Tibial artery (tissue), 4 donors: ENCODE measurements at regions not wholly inside any gene's neighbourhood (a gene's known extent, or its start where the extent isn't known, plus 50 kb on each side); places are given as distances from the start of the nearest gene placed in this dataset.

ENCODE experiments used
- DNase-seq, 2 donors: peaks; one replicate each; pipeline ENCODE4 v3.0.0-alpha.2; 2019
- H3K27ac ChIP-seq, 2 donors: fragments of 200-600 bp; sonication (generic) in 1 of 2; 1 replicate in 1 of 2; 2 replicates in 1 of 2; pipeline ENCODE4 v1.5.1; 2018 to 2019; ENCODE audit warnings: mild to moderate bottlenecking in 1 of 2
- H3K27me3 ChIP-seq, 2 donors: fragments of 200-600 bp; sonication (generic) in 1 of 2; one replicate each; pipeline versions ENCODE4 v1.5.1 to v1.6.0; 2016 to 2019
- H3K36me3 ChIP-seq, 3 donors: fragments of 200-600 bp; sonication (generic) in 2 of 3; one replicate each; pipeline ENCODE4 v1.5.1; 2016 to 2019; ENCODE audit warnings: mild to moderate bottlenecking in 2 of 3
- H3K4me1 ChIP-seq, 4 donors: fragments of 200-600 bp; sonication (generic) in 2 of 4; 1 replicate in 3 of 4; 2 replicates in 1 of 4; pipeline ENCODE4 v1.5.1; 2016 to 2019
- H3K4me3 ChIP-seq, 2 donors: fragments of 200-600 bp; sonication (generic) in 1 of 2; 1 replicate in 1 of 2; 2 replicates in 1 of 2; pipeline ENCODE4 v1.5.1; 2018 to 2019; ENCODE audit warnings: mild to moderate bottlenecking in 2 of 2
- H3K9me3 ChIP-seq, 3 donors: fragments of 200-600 bp; sonication (generic) in 1 of 3; one replicate each; pipeline ENCODE4 v1.5.1; 2016 to 2019
- CTCF ChIP-seq, 2 experiments: fragments of 200-600 bp in 1 of 2; fragments of 450-650 bp in 1 of 2; IDR thresholded peaks; one replicate each; pipeline ENCODE4 v1.5.1; 2017 to 2019; ENCODE audit warnings: antibody characterized with exemption in 2 of 2, mild to moderate bottlenecking in 1 of 2, moderate library complexity in 1 of 2
- intact Hi-C: fragments of 100-400 bp; cut with DNase I; formaldehyde crosslinking; loops from one replicate; pipeline ENCODE4 v1.15.0; 2023; ENCODE audit warnings: low total_unique reads

DNA sequence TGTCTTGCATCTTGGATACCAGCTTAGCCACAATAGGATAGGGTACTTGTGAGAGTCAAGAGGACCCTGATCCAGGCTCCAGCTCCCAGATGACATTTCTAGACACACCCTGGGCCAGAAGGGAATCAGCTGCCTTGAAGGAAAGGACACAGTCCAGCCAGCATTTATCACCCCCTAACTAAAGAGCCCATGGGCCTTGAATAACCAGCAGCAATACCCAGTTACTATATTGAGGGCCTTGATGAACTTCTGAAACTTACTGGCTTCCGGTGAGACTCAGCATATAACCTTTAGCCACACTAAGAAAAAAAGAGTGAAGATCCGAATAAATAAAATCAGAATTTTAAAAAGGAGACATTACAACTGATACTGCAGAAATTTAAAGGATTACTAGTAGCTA, 1135.4 kb downstream of the LRFN5 start:
- H3K36me3 ChIP-seq: no peaks in the 10 kb centered on the region
- no peaks in the 10 kb centered on the region for H3K4me1 ChIP-seq
- no peak overlapping the region for H3K27ac ChIP-seq
- intact Hi-C loops: no loop called here
- no peak for DNase-seq
- no peak overlapping the region for H3K4me3 ChIP-seq
- H3K9me3 ChIP-seq: no peaks in the 10 kb centered on the region
- no peak for TF ChIP-seq CTCF (IDR thresholded peaks at IDR 0.05)
- H3K27me3 ChIP-seq: no peaks in the 10 kb centered on the region

- intact Hi-C loops: no loop called here
These were observed 1129.7 kb downstream of the LRFN5 start for GRCh38 chr14:42736408-42736807.

GRCh38 chr14:42734041-42734440, 1127.4 kb downstream of the LRFN5 start:
- Histone ChIP-seq H3K27me3 (no peaks in the 10 kb centered on the region), H3K4me1 (no peaks in the 10 kb centered on the region), H3K27ac (no peak overlapping the region), H3K4me3 (no peak overlapping the region), H3K9me3 (no peaks in the 10 kb centered on the region), H3K36me3 (no peaks in the 10 kb centered on the region)
- DNase-seq: no peak
- TF ChIP-seq CTCF (IDR thresholded peaks at IDR 0.05): no peak
- intact Hi-C loops: no loop called here

More at GRCh38 chr14:42736408-42736807, 1129.7 kb downstream of the LRFN5 start:
- Histone ChIP-seq H3K36me3 (no peaks in the 10 kb centered on the region), H3K9me3 (no peaks in the 10 kb centered on the region), H3K27ac (no peak overlapping the region), H3K27me3 (no peaks in the 10 kb centered on the region), H3K4me1 (no peaks in the 10 kb centered on the region), H3K4me3 (no peak overlapping the region)
- no peak for TF ChIP-seq CTCF (IDR thresholded peaks at IDR 0.05)
- DNase-seq: no peak

DNA sequence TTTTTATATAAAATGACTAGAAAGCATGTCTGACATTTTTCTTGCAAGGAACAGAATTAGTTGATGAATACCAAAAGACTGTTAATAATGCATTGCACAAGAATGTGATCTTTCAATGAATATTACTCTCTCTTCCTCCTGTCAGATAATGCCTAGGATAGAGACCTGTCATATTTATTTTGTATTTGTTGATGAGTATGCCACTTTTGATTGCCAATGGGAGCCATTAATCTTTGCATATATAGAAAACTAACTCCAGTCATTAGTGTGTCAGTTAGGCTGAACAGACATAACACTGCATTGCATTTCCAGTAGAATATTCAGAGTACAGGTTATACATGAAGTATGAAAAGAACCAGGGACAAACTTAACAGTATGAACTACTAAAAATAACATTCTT, 1125.3 kb downstream of the LRFN5 start:
- H3K36me3 ChIP-seq: no peaks in the 10 kb centered on the region
- DNase-seq: no peak
- intact Hi-C loops: no loop called here

DNA sequence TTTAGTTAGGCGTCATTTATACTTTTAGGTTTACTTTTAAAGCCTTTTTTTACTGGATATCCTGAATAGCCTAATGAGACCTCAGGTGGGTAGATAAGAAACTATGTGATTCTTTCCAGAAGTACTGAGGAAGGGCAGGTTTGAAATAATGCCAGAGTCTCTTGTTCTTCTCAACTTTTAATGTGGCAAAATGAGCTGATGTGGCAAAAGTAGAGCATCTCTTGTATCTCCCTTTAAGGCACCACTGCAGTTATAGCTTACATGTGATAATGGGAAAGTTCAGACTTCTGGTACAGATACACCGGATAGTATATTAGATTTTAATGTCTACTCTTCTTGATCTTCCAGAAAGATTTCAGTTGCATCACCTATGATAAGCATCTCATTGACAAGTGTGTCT, 1124.8 kb downstream of the LRFN5 start:
- no peak for DNase-seq
- no peaks in the 10 kb centered on the region for H3K9me3 ChIP-seq
- intact Hi-C loops: no loop called here
- no peaks in the 10 kb centered on the region for H3K36me3 ChIP-seq
- no peaks in the 10 kb centered on the region for H3K27me3 ChIP-seq
- H3K4me3 ChIP-seq: no peak overlapping the region
- no peak overlapping the region for H3K27ac ChIP-seq
- TF ChIP-seq CTCF (IDR thresholded peaks at IDR 0.05): no peak
- no peaks in the 10 kb centered on the region for H3K4me1 ChIP-seq

More for the DNA sequence above, 1125.3 kb downstream of the LRFN5 start:
- Histone ChIP-seq H3K27ac (no peak overlapping the region), H3K4me3 (no peak overlapping the region), H3K27me3 (no peaks in the 10 kb centered on the region), H3K9me3 (no peaks in the 10 kb centered on the region), H3K4me1 (no peaks in the 10 kb centered on the region)
- TF ChIP-seq CTCF (IDR thresholded peaks at IDR 0.05): no peak

DNA sequence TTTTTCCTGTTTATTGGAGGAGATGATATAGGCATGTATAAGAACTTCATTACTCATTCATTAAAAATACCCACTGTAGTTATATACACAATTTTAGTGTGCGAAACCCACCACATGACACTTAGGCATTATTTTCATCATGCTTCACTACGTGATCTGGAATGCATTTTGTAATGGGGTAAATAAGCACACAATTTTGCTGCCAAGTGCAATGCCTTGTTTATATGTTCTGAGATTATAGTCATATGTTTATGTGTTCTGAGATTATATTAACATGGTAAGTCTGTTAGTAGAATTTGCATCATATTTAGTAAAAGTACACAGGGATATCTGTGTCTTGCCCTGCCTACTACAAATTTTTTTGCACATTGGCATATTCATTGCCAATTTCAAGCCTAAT, 1123.0 kb downstream of the LRFN5 start:
- H3K27ac ChIP-seq: no peak overlapping the region
- DNase-seq: no peak
- intact Hi-C loops: no loop called here
- H3K9me3 ChIP-seq: no peaks in the 10 kb centered on the region
- no peak overlapping the region for H3K4me3 ChIP-seq
- no peaks in the 10 kb centered on the region for H3K27me3 ChIP-seq
- H3K4me1 ChIP-seq: no peaks in the 10 kb centered on the region
- H3K36me3 ChIP-seq: no peaks in the 10 kb centered on the region
- no peak for TF ChIP-seq CTCF (IDR thresholded peaks at IDR 0.05)
